ENCODE measurements at regions not wholly inside any gene's neighbourhood (a gene's known extent, or its start where the extent isn't known, plus 50 kb on each side); places are given as distances from the start of the nearest gene placed in this dataset.

DNA sequence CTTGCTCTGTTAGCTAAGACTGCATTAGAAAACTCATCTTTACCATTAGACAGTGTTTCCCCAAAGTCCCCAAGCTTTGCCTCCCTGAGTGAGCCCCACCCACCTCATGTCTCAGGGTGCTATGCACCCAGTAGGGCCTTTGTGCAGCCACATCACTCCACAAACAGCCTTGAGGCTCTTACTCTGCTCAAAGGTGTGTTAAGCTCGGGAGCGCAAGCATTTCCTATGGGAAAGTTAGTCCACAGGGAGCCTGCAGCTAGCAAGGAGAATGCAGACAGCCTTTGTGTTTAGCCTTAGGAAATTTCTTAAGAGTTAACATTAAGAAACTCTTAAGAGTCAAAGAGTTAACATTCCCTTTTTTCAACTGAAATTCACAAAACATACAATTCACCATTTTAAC is 278.8 kb downstream of the AJAP1 start:
- no peak for DNase-seq (ENCODE audit: extremely low read depth, low read depth)
- TF ChIP-seq, protein P1, sequence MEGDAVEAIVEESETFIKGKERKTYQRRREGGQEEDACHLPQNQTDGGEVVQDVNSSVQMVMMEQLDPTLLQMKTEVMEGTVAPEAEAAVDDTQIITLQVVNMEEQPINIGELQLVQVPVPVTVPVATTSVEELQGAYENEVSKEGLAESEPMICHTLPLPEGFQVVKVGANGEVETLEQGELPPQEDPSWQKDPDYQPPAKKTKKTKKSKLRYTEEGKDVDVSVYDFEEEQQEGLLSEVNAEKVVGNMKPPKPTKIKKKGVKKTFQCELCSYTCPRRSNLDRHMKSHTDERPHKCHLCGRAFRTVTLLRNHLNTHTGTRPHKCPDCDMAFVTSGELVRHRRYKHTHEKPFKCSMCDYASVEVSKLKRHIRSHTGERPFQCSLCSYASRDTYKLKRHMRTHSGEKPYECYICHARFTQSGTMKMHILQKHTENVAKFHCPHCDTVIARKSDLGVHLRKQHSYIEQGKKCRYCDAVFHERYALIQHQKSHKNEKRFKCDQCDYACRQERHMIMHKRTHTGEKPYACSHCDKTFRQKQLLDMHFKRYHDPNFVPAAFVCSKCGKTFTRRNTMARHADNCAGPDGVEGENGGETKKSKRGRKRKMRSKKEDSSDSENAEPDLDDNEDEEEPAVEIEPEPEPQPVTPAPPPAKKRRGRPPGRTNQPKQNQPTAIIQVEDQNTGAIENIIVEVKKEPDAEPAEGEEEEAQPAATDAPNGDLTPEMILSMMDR (IDR thresholded peaks at IDR 0.05; ENCODE audit: low read depth, low read length): no peak

DNA sequence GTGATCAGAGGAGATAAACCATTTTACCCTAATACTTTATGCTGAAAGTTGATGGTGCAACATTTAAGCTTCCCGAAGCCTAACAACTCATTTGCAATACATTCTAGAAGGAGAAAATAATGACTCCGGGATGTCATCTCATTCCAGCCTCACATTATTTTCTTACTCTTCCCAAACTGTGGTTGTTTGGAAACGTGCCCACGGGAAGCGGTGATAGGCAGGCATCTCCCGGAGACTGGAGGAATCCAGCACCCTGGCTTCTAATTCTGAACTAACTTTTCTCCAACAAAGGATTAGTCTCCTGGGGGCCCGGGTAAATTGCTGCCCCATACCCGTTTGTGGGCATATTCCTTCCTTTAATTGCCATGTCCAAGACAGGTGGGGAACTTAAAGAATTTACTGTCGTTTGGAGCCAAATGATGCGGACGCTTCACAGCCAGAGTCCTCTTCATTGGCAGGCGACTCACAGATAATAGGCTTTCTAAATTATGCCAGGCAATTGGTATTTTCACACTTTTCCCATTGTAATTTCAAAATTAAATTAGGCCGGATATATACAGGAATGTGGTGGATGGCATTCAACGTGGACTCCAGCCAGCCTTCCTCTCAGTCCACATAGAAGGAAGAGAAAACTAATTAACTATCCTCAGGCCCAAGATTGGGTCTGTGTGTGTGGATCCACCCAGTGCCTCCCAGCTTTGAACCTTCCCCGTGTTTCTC is 278.1 kb downstream of the AJAP1 start:
- TF ChIP-seq, protein P1 (IDR thresholded peaks at IDR 0.05; ENCODE audit: low read depth, low read length): no peak
- DNase-seq (ENCODE audit: extremely low read depth, low read depth): no peak

DNA sequence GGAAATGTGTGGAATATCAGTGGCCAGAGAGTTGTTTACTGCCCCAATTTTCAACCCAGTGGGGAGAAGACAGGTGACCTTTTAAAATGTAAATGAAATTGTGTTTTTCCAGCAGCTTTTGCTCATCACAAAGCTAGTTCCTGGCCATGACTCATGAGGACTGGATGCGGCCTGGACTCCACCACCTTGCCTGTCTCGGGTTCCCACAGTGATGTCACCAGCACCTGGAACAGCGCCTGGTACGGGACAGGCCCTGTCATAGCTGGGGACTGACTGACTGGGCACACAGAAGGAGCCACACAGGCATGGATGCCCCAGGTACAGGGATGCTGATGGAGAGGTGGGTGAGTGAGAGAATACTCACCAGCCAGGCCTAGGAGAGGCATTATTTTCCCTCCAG is 277.1 kb downstream of the AJAP1 start:
- DNase-seq (ENCODE audit: extremely low read depth, low read depth): no peak
- TF ChIP-seq, protein P1 (IDR thresholded peaks at IDR 0.05; ENCODE audit: low read depth, low read length): no peak

DNA sequence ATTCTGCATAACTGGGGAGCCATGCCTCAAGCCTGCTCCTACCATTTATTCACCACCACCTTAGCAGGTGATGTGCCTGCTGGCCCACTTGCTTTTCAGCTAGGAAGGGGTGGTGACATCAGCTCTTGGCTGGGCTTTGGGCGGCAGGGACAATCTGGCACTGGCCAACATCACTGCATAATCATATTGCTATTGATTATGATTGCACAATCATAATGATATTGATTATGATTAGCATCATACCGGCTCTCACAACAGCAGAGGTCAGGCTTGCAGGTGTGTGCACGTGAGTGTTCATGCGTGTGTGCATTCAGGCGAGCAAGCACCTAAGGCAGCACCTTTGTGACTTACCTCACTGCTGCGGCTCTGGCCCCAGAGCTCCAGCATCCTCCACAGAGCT is 273.8 kb downstream of the AJAP1 start:
- TF ChIP-seq, protein P1 (IDR thresholded peaks at IDR 0.05; ENCODE audit: low read depth, low read length): no peak
- DNase-seq (ENCODE audit: extremely low read depth, low read depth): no peak

DNA sequence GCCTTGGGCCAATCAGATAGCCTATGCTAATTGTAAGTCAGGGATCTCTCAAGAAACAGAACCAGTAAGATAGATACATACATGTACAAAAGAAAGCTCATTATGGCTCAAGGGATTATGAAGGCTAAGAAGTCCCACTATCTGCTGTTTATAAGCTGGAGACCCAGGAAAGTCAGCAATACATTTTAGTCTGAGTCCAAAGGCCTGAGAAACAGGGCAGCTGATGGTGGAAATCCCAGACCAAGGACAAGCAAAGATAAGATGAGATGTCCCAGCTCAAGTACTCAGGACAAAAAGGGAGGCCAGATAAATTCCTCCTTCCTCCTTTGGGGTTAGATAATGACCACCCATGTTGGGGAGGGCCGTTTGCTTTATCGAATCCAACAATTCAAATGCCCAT is 269.9 kb downstream of the AJAP1 start:
- TF ChIP-seq, protein P1 (IDR thresholded peaks at IDR 0.05; ENCODE audit: low read depth, low read length): no peak
- DNase-seq (ENCODE audit: extremely low read depth, low read depth): no peak

DNA sequence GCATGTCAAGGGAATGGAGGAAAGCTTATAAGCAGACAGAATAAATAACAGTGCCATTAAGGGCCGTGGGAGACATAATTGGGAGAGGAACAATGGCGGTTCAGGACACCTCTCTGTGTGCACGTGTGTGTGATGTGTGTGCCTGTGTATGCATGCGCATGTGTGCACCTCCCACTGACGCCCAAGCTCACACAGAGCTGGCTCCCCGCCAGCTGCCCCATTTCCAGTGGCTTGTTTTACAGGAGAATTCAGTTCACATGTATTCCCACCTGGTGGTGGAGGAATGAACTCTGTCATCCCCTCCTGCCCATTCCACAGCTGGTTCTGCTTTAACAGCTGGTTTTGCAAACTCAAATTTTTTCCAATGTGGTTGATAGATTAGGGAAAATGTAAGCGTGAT is 262.2 kb downstream of the AJAP1 start:
- no peak for DNase-seq (ENCODE audit: extremely low read depth, low read depth)
- TF ChIP-seq, protein P1 (IDR thresholded peaks at IDR 0.05; ENCODE audit: low read depth, low read length): no peak

DNA sequence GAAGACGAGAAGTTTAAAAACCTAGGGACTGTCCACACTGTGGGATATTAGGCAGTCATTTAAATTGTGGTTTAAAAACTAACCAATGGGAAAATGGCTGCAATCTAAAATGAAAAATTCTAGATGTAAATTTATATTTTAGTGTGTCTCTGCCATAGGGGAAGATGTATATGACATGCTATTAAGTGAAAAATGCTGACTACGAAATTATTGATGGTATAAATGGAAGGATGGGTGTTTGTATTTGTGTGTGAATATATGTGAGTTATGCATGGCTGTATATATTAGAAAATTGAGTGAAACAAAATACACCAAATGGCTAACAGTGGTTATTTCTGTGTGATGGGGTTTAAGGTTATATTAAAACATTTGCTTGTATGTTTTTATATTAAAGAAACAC is 260.7 kb downstream of the AJAP1 start:
- TF ChIP-seq, protein P1 (IDR thresholded peaks at IDR 0.05; ENCODE audit: low read depth, low read length): no peak
- DNase-seq (ENCODE audit: extremely low read depth, low read depth): no peak

Measured in AG09319 (cell line).